HG03565 (cell line): ENCODE measurements at regions not wholly inside any gene's neighbourhood (a gene's known extent, or its start where the extent isn't known, plus 50 kb on each side); places are given as distances from the start of the nearest gene placed in this dataset.

Source experiments
- ATAC-seq: cut with Tn5 transposase; IDR thresholded peaks from one replicate; pipeline ENCODE4 v1.9.1; 2021; ENCODE audit warnings: mild to moderate bottlenecking, moderate library complexity; ENCODE audit not compliant: unreplicated experiment

DNA sequence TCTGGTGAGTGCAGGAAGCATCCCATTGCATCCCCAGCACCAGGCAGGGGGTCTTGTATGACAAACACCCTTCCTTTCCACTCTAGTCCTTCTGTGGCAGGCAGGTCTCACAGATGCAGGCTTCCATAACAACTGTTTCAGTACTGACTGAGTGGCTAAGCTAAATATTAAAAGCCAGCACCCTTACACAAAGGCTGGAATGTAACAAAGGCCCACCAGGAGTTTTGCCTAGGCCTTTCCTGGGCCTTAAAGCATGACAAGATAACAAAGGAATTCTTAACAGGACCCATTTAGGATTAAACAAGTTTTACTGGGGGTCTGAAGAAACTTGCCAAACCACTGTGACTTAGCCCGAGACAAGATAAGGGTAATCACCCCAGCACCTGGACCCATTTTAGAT is 228.9 kb upstream of the RPL38 start:
- ATAC-seq = no peak

DNA sequence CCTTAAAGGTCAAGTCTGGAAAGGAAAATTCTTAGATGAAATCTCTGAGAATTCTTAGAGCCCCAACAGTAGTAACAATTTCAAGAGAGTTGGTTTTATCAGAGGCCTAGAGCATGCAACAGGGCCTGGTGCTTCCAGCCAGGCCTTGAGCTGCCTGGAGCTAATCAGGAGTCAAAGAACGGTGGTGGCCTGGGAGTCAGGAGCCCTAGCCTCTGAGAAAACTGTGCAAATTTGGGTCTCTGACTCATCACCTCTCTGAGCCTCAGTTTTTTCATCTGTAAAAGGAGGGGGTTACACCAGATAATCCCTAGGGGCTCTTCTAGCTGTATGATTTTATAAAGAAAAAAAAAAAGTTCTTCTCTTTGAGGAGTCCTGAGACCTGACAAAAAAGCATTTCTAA is 227.3 kb upstream of the RPL38 start:
- no peak for ATAC-seq

DNA sequence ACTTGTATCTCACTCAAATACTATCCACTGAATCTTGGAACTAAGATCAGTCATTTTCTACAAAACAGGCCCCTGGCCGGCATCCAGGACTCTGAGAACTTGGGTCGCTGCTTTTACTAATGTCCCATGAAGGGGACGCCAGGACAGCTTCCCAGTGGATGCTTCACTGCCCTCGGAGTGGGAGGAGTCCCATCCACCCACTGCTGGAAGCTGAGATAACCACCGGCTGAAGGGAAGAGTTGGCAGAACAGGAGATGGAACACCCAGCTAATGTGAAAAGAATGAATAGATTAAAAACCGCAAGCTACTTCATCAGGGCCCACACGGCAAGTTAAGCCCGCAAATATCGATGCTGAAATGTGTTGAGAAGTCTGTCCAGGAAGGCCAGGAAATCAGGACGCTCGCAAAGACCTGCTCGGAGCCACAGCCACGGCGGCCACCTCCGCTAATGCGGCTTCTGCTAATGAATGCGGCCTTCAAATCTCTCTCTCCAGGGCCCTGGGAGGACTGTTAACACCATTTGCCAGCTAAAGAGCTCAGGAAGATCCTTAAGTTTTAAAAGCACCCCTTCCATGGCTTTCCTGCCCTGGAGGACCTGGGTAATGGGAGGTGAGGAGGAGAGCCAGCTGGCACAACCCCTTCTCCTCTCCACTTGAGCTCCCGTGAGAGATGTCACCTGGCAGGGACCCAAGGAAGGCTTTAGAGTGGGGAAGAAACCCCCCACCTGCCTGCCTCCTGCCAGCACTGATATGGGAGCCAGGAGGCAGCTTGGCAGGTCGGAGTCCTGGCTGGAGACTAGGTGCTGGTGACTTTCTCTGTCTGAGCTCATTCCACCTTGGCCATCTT is 226.6 kb upstream of the RPL38 start:
- ATAC-seq = no peak

DNA sequence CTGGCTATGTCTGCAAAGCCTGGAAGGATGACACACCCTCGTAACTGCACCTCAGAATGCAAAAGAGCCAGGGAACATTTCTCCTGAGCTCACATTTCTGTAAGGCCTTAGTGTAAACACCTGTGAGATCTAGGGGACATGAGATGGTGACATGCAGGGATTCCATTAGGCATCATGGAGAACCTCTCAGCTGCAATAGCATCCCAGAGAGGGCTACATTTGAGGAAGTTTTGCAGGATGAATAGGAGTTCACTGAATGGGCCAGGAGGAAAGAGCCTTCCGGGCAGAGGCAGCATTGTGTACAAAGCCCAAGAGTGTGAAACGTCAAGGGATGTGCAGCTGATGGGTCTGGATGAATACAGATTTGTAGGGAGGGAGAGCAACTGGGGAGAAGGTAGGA is 223.0 kb upstream of the RPL38 start:
- no peak for ATAC-seq

DNA sequence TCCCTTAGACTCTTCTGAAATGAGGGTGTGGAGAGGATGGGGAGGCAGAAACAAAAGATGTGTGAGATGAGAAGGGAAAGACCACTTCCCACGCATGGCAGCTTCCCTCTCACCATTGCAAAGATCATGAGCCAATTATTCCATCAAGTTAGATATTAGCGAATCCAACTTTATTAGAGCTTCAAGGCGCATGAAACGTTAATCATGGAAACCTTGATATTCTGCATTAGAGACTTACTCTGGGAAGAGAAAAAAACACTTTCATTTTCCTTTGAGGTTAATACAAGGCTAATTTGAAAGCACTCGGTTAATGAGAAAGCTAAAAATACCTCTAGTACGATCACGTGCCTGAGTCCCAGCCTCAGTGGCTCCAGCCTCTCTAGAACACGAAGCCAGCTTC is 220.6 kb upstream of the RPL38 start:
- no peak for ATAC-seq

DNA sequence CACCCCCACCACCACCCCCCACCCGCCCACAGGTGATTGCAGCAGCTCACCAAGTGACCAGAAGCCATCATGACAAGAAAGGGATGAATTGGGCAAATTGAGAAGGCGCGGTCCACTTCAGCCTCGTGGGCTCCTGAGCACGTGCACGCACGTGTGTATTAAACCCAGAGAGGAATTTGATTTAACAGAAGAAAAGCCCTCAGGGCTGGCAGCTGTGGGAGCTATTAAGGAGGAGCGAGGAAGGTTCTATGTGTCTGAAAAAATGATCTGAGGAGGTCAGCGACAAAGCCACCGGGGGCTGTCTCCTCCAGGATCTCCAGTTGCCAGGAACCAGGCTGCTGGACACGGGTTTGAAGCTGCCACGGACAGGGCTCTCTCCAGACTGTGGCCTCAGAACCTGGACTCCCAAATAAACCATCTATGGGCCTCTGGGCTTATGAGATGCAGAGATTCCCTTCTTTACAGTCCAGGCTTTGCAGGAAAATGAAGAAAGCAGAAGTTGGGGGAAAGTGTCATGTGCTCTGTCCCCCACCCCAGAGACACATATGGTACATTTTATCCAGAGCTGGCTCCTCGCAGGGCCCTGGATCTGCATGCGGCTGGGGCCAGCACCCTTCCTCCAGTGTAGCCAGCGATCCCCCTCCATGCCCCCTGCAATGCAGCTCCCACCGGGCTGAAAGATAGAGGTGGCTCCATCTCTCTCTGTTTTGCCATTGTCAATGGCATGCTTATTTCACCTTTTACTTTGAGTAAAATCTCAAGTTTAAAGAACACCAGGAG is 219.7 kb upstream of the RPL38 start:
- ATAC-seq = no peak

DNA sequence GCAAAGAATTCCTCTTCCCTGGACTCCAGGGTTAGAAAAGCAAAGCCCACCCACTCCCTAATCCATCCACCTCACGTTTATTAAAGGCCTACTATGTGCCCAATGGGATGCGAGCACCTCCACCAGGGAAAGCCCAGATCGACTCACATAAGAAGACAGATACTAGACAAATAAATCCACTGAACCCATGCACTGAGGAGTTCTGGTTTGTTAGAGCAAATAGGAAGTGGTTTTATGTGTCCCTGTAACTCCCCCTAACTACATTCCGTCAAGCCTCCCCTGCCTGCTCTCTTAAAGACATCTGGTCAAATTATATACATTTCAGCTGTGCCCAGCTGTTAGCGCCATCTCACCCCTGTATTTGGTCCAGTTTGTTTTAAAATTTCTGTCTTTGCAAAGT is 218.5 kb upstream of the RPL38 start:
- ATAC-seq = no peak

DNA sequence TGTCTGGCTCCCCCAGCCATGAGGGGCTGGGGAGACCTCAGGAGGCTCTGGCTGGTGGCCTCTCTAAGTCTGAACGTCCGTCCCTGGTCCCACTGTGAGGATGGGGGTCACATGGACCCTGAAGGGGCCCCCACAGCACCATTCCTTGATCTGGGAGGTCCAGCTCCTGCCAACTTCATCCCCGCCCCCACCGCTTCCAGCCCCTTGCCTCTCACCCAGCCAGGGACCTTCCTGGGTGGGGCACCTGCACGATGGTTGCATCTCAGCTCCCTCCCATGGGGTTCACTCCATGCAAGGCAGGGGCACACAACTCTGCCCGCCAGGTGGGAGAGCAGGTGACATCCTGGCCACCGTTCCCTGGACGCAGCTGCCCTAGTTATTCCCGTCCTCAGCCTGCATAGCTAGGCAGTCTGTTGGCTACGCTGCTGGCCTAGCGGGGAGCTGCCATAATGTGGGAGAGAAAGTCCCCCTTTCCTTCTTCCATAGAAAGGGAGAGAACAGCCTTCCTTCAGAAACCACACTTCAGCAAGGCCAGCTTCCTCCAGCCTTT is 217.9 kb upstream of the RPL38 start:
- ATAC-seq = no peak

DNA sequence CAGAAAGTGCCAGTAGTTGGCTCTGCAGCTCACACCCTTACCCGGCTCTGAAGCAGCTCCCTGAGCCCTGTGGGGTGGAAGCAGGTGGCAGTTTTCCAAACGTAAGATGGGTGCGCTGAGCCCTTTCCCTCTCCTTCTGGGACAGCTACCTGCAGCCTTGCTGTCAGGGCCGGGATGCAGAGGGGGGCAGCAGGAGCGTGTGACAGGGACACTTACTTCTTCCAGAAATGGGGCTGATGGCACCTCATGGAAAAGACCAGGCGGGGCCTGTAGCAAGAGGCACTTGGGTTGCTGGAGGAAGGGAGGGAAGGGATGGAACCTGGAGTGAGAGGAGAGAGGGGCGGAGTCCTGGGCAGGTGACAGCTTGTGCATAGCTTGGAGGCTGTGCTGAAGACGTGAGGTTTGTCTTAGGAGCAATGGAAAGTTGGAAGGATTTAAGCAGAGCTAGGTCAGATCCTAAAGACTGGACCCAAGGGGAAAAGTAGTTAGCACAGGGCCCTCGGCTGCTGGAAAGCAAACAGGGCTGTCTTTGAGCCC is 216.8 kb upstream of the RPL38 start:
- ATAC-seq = no peak

DNA sequence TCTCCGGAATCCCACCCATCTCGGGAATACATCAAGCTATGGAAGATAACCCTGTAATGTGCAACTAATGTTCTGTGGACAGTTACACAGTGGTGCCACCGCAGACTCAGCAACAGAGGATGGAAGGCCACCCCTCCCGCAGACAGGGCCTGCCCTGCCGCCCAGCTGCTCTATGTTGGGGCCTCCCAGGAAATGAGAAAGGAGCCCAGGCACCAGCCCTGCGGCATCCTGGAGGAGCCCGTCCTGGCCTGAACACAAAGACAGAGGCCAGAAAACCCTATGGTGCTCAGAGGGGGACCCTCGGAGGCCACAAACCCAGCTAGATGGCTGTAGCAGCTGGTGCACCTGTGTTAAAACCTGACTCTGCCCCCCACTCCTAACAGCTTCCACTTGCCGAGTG is 216.1 kb upstream of the RPL38 start:
- ATAC-seq = no peak

DNA sequence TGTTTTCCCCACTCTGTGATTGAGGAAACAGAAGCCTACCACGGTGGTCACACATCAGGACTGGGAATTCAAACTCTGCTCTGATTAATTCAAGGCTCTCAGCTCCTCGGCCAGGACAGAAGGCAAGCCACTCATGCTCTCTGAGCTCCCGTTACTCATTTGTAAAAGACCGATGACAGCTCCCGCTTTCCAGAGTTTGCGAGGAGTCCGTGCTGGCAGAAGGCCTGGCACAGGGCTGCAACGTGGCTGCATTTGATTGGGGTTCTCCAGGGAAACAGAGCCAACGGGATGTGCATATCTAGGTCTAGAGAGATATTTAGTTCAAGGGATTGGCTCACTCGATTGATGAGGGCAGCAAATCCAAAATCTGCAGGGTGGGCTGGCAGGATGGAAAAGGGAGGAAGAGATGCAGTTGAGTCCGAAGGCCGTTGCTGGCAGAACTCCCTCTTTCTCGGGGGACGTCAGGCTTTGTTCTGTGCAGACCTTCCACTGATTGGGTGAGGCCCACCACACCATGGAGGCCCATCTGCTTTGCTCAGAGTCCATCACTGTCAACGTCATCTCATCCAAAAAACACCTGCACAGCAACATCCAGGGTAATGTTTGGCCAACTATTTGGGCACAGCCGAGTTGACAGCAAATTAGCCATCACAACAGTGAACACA is 215.5 kb upstream of the RPL38 start:
- ATAC-seq = no peak

DNA sequence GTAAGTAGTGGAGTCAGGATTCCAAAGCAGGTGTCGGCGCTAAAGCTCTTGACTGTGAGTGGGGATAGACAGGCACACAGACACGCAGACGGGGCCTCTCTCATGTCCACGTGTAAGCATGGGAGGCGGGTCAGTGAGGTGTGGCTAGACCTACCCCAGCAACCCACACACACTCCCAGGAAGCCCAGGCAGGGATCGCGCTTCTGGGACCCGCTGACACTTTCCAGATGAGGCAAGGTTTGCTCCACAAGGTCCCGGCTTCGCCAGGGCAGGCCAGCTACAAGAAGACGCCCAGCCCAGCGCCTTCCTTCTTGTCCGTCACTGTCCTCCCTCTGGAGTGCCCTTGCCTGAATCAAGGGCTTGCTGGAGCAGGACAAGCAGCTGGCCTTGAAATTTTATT is 213.8 kb upstream of the RPL38 start:
- no peak for ATAC-seq

DNA sequence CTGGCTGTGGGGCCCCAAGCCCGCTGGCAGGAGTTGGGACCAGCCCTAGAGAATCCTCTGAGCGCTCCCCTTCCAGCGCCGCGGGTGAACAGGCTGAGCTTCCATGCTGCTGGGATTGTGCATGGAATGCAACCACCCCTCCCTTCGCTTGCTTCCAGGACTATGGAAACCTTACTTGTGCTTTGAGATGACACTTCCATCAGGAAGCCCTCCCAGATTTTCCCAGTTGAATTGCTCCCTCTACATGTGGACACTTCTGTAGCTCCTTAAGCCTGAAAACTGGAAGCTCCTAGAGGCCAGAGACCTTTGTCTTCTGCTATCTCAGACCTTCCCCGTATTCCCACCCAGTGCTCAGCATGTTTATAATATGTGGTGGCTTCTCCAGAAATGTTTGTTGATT is 213.2 kb upstream of the RPL38 start:
- no peak for ATAC-seq

DNA sequence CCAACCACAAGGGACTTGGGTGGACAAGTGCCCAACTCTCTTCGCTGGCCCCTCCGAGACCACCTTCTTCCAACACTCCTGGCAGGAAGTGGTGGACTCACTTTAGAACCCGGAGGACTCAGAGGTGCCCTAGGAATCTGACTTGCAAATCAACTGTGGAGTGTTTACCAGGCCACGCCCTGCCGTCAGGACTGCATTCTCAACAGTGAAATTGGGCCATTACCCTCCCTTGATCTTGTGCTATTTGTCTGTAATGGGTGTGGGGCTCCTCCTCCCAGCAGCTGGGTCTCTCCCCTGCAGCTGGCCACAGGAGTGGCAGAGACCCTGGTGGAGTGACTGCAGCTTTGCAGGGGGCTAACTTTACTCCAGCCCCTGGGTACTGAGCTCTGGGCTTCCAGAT is 212.2 kb upstream of the RPL38 start:
- no peak for ATAC-seq

DNA sequence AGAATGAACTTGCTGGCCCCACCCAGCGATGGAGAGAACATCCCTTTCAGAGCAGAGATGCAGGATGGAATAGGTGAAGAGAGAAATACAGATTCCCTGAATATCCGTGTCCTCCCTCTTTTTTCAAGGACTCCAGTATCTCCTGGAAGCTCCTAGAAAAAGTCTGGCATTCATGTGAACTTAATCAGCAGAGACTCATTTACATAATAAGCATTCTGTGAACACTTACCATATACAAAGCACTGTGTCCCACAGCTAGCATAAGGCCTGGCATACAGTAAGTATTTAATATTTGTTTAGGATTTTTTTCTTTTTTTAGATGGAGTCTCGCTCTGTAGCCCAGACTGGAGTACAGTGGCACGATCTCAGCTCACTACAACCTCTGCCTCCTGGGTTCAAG is 208.5 kb upstream of the RPL38 start:
- ATAC-seq = no peak

DNA sequence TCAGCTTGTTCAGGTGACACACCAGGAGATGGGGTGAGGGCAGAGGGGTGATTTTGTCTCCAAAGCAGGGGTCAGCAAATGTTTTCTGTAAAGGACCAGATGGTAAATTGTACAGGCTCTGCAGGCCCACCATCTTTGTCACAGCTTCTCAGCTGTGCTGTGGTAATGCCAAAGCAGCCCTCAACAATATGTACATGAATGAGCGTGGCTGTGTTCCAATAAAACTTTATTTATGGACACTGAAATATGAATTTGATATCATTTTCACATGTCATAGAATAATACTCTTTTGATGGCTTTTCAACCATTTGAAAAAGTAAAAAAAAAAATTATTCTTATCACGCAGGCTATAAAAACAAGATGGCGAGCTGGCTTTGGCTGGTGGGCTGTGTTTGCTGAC is 206.4 kb upstream of the RPL38 start:
- no peak for ATAC-seq

DNA sequence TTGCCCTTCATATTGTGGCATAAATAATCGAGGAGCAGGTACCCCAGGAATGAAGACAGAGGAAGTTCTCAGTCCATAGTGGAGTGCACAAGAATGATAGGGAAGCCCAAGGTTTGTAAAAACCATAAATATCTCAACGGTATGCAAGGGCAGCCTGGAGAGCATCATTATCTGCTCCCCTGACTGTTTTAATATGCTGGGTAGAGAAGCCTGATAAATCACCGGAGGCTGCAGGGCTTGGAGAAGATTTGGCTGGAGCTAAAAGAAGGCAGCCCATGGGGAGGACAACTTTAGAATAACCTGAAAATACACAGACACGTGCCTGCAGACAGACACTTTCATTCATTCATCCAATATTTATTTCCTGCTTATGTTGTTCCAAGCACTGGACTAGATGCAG is 205.2 kb upstream of the RPL38 start:
- ATAC-seq = no peak

DNA sequence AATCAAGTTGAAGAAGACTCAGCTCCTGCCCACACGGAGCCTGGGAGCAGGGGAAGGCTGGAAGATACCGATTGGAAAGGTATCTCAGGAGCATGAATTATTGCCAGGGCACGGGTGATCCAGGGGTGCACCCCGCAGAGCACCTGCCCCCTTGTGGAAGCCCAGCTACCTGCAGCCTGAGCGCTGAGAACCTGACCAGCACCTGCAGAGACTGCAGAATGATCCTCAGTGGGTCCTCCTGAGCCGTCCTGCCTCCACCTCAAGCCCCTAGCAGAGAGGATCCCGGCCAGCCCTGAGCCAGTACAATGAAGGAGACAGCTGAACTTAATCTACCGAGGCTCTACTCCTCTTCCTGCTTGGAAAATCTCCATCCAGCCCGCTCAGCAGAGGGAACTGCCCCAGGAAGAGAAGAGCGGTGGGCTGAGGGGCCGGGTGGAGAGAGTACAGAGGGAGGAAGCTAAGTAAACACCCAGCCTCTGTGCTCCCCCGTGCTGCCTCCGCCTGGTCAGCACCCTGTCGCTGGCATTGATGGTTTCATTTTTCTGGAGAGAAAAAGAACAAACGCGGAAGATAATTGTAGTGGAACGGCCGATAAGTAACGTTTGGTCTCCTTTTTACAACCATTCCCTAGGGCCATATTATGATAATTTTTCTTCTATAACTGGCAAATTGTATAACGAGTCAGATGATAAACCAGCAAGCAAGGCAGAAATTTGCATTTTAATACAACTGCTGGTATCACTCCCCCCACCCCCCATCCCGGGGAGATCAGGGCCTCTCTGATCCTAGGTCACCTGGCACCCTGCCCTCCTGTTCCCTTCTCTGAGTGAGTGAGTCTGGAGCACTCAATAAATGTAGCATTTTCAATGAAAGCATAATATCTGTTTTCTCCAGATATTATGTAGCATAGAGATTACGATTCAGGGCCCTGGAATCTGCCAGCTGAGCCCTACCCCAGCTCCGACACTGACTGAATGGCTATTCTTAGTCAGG is 204.5 kb upstream of the RPL38 start:
- peak; percentile 54 for ATAC-seq

DNA sequence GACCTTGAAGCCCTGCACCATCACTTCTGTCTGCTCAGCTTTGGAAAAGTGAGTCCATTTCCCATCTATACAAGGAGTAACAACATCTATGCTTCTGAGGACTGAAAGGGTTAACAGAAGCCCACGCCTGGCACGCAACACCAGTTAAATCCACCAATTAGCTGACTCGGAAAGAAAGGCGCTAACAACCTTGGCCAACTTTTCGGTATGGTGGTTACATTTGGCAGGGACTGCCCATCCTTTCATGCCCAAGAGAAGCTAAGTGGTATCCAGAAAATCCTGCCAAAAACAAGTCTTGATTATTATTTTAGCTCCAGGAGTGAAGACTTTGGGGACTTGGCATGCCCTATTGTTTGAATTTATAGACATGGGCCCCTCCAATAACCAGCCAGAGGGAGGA is 202.3 kb upstream of the RPL38 start:
- ATAC-seq = no peak

DNA sequence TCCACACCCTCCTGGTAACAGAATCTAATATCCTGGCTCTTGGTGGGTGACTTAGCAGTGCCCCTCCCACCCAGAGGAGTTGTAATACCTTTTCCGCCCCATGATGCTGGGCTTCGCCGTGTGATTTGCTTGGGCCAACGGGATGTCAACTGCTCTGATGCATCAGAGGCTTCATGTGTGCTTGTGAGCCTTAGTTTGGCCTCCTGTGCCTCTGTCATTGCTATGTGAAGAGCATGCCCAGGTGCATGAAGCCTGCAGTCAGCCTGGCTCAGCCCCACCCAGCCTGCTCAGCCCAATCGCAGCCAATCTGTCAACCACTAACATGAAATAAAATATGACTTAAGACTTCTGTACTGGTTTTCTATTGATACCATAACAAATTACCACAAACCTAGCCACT is 201.2 kb upstream of the RPL38 start:
- ATAC-seq = no peak
